GM19397 (cell line): ENCODE measurements at regions not wholly inside any gene's neighbourhood (a gene's known extent, or its start where the extent isn't known, plus 50 kb on each side); places are given as distances from the start of the nearest gene placed in this dataset.

Experiments
- ATAC-seq: cut with Tn5 transposase; IDR thresholded peaks from one replicate; pipeline ENCODE4 v1.9.1; 2021; ENCODE audit warnings: mild to moderate bottlenecking, moderate library complexity; ENCODE audit not compliant: unreplicated experiment

DNA sequence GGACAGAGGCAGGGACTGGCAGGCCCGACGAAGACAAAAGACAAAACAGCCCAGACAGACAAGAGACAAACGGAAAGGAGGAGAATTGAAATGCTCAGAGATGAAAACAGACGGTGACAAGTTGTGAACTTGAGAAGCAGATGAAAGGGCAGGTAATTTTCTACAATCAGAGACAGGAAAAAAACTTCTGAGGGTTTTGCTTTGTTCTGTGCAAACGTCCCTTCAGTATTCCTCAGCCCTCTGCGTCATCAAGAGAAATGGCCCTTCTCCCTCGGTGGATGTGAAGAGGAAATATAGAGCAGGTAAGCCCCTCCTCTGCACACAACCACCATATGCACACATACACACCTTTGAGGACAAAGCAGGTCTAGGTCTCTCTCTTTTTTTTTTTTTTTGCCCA is 206.6 kb downstream of the UACA start:
- ATAC-seq: no peak

DNA sequence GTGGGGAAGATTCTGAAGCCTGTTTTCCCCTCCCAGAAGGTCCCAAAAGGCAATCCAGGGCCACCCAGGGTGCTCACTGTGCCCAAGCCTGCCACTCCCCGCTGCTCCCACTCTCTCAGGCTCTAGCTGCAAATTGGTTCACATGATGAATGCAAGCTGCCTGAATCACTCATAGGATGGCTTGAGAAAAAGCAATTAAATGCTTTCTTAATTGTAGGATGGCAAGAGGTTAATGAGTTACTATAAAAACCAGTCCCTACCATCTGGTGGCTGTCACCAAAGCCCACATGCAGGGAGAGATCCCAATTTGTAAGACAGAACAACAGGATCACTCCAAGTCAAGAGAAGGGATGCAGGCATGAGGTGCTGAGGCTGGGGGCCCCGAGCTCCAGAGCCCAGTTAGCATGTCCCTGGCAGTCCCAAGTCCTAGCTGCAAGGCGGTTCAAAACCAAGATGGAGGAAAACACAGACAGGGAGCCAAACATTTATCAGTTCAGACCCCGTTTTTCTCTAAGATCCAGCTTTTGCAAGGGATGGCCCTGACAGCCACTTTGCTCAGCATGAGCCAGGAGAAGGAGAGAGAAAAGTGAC is 207.1 kb downstream of the UACA start:
- no peak for ATAC-seq

DNA sequence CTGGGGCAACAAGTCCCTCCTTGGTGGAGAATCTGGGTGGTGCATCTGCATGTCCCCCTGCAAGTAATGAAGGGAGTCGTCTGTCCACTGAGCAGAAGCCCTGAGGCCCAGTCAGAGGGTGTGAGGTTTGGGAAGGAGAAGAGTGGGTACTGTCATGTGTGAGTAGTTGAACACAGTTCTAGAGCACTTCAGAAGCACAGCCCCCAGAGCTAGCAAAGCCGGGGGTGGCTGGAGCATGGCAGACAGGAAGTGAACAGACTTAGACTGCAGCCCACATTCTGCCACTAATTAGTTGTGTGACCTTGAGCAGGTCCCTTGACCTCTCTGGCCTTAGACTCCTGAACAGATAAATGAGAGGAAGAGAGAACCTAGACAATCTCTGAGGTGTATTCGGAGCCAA is 207.6 kb downstream of the UACA start:
- ATAC-seq: no peak

DNA sequence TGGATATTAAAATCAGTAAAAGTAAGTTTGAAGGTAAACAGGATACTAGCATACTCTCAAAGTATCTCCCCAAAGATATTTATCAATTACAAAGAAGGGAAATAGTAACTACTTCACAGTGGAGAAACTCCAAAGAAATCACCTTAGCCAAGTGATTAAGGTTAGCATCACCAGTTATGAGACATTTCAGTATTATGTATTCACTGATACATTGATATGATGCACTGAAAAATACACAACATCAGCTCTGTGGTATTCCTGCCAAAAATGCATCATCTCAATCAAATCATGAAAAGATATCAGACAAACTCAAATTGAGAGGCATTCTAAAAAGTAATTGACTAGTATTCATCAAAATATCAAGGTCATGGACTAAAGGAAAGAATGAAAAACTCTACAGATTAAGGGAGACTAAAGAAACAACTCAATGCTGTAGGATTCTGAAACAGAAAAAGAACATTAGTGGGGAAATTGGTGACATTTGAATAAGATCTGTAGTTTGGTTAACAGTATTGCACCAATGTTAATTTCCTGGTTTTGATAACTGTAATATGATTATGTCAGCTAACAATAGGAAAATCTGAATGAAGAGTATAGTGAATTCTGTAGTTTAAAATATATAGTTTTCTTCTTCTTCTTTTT is 215.4 kb downstream of the UACA start:
- no peak for ATAC-seq

DNA sequence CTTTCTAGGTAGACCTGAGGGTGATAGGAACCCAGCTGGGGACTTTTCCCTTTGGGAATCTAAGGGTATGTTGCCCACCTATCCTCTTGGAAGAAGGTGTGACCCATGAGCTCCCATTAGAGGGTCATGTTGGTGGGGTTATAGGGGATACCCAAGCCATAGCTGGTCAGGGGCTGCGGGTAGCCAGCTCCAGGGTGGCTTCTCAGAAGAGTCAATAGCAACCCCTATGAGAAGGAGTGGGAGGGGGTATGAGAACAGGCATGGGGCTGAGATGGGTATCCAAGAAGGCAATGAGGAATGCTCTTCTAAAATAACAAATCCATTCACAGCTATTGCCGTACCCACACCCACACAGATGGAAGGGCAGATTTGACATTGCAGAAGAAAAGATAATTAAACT is 217.8 kb downstream of the UACA start:
- ATAC-seq: no peak

DNA sequence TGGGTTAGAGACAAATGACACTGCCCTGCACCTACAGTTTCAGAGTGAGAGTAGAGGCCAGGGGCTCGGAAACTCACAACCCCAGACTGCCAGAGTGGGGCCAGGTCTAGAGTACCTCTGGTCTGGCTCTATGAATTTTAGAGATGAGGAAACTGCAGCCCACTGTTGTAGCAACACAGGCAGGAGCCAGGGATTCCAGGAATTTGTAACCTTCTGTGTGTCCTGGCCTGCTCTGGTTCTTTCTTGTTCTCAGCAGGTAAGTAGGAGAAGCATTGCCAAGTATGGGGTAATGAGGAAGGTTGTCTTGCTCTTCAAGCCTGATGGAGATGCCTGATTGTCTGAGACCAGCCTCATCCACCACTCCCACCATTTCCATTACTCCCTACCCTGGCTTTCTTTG is 221.8 kb downstream of the UACA start:
- ATAC-seq: no peak

- no peak for ATAC-seq
These were observed 223.3 kb downstream of the UACA start for GRCh38 chr15:70539912-70540530.

- ATAC-seq: no peak
These were observed 223.9 kb downstream of the UACA start for GRCh38 chr15:70539409-70539808.

DNA sequence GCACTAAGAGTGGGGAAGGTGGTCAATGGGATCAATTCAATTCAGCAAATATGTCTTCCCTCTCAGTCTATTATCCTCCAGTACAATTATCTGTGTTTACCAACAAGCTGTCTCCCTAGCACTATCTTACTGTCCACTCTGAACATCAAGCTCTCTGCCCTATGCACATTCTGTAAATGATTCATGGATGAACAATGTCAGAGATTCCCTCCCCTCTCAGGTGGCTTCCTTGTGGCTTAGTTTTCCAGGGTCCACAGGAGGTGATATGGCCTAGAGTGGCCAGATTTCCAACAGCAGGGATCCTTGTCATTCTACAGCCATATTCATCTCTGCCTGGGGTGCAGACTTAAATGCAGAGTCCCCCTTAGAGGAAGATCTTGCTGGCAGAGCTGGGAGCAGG is 225.1 kb downstream of the UACA start:
- no peak for ATAC-seq

DNA sequence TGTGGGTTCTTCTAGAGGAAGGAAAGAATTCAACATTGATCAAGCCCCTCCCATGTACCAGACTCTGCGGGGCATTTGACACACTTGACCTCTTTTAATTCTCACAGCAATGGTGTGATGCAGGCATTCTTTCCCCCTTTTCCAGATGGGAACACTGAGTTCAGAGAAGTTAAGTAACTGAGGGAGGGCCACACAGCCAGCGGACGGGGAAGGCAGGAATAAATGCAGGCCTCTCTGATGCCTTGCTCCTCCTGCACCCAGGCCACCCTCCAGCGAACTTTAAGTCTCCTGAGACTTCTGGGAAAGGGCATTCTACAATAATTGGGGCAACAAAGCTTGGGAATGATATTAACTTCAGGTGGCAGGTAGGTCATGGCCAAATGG is 227.4 kb downstream of the UACA start:
- no peak for ATAC-seq

DNA sequence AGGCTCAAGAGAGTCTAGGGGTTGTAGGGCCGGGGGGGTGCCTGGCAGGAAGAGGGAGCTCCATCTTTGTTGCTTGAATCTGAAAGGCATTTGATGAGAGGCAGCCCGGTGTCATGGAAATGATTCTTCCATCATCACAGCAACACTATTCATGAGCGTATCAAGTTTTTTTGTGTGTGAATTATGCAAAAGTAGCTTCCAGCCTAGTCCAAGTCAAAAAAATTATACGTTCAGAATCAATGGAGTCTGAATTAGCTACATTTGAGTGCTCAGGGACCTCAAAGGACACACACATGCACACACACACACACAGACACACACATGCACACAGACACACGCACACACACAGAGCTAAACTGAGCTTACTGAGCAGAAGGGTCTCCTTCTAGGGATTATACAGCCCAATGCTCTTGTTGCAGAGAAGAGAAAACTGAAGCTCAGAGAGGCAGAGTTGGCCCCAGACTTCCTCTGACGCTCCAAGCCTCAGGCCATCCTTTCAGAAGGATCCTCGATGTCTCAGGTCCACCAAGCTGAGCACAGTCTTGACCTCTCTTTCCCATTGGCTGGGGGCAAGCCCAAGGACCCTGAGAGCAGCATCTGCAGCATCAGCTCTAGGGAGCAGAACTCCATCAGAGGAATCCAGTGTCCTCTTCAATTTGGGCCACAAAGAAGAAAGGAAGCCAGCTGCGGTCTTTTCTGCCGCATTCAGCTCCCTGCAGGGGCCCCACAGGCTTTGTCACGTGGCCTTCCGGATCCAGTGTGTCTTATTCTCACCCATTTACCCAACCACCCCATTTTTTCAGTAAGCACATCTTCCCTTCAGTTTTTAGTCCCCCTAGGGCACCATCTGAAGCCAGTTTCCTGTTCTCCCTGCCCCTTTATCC is 228.0 kb downstream of the UACA start:
- no peak for ATAC-seq

GRCh38 chr15:70533931-70534742 is 229.2 kb downstream of the UACA start:
- ATAC-seq: no peak

DNA sequence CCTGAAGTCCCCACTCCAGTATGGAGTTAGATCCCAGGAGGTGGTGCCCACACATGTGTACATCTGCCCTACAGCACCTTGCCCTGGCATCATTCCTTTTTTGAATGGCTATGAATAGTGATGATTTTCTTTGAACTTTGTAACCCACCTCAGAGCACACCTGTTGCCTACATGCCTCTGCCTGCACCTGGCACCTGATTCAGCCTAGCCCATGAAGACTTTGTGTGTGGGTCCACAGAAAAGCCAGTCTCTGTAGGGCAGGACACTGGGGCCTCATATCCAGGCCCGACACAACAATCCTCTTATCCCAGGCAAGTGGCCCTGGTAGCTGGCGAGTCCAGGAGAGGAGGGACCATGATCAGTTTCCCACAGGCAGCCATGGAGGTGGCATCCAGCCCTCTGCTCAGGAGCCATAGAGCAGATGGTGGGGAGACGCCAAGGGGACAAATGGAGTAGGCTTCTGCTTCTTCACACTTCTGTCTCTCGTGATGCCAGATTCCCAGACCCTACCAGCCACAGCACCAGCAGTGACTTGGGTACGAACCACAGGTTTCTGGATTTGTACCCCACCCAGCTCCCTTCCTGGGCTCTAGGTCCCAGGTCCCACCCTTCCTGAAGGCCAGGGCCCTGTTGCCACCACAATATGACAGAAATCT is 230.7 kb downstream of the UACA start:
- ATAC-seq: no peak

GRCh38 chr15:70531576-70531975 is 231.8 kb downstream of the UACA start:
- no peak for ATAC-seq

- ATAC-seq: no peak
These were observed 232.5 kb downstream of the UACA start for GRCh38 chr15:70530906-70531305.

DNA sequence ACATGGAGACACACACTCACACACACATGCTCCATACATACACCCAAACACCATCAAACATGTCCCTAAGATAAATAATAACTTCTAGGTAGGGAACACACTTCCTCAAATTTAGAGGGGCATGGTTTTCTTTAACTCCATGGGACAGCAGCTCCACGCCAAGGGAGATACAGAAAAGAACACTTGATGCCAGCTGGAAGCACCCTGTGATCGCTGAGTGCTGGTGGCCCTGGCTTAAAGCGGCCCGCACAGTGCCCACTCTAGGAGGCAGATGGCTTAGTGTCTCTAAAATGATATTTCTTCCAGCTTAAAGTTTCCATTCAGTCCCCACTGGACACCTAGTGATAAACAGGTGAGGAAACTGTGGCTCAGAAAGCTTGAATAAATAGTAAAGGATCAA is 232.9 kb downstream of the UACA start:
- ATAC-seq: no peak

GRCh38 chr15:70530017-70530499 is 233.3 kb downstream of the UACA start:
- no peak for ATAC-seq

GRCh38 chr15:70528816-70529215 is 234.5 kb downstream of the UACA start:
- ATAC-seq: no peak

GRCh38 chr15:70528270-70528706 is 235.1 kb downstream of the UACA start:
- peak; percentile 67 for ATAC-seq

- ATAC-seq: no peak
These were observed 236.4 kb downstream of the UACA start for GRCh38 chr15:70526974-70527325.
